ENCODE measurements at regions not wholly inside any gene's neighbourhood (a gene's known extent, or its start where the extent isn't known, plus 50 kb on each side); places are given as distances from the start of the nearest gene placed in this dataset.

DNA sequence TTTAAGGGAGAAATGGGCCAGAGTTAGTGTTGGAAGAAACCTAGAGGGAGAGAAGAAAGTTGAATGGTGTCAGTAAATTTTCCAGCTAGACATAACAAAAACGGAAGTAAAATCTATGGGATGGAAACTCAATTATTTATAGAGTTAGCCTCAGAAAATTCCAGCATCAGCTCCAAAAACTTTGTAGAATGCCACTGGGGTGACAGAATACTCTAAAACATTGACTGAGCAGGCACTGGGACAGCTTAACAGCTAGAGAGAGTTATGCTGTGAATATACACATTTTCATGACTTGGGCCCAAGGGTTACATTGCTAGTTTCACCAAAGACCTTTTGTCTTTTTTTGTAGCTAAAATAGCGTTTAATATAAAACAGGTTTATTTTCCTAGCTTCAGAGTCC lies 226.3 kb downstream of the PHLDA1 start:
- ATAC-seq (ENCODE audit: low read depth) (peak; percentile 48; the same call in 1 of the 2 replicates), DNase-seq (no peak)
- no peak overlapping the region for H3K9ac ChIP-seq (ENCODE audit: low read depth, low read length)
- peak overlapping the region in 1 of 2 experiments; percentile 40; a peak in 1 of 4 replicates for H4K8ac ChIP-seq (ENCODE audit: low read depth in 2 of 2, low read length in 2 of 2)
- no peak overlapping the region for H2AFZ ChIP-seq (replicated peaks; ENCODE audit: low read length, poor library complexity)
- H3K4me3 ChIP-seq (ENCODE audit: insufficient read depth, low read depth, low read length): no peak overlapping the region
- H2BK15ac ChIP-seq (ENCODE audit: low read depth, low read length): no peak overlapping the region
- no peak overlapping the region for H3K18ac ChIP-seq (ENCODE audit: low read depth, low read length)
- no peak for TF ChIP-seq FOS (IDR thresholded peaks at IDR 0.05; ENCODE audit: low read depth, low read length)
- no peak for TF ChIP-seq RCOR1 (IDR thresholded peaks at IDR 0.05; ENCODE audit: insufficient replicate concordance, low read length)
- no peak for TF ChIP-seq CHD1 (IDR thresholded peaks at IDR 0.05; ENCODE audit: low read depth, low read length)
- no peak for TF ChIP-seq RFX5 (IDR thresholded peaks at IDR 0.05; ENCODE audit: low read depth, low read length)
- TF ChIP-seq ELK1 (IDR thresholded peaks at IDR 0.05; ENCODE audit: borderline replicate concordance, low read depth, low read length): no peak
- TF ChIP-seq USF2 (IDR thresholded peaks at IDR 0.05; ENCODE audit: low read depth, low read length): no peak
- no peak for TF ChIP-seq CTCF (conservative IDR thresholded peaks at IDR 0.05; ENCODE audit: low read depth, low read length)
- no peak for TF ChIP-seq BHLHE40 (IDR thresholded peaks at IDR 0.05; ENCODE audit: low read depth, low read length)
- TF ChIP-seq CEBPB (IDR thresholded peaks at IDR 0.05; ENCODE audit: low read depth, low read length): no peak
- no peak for TF ChIP-seq MAZ (IDR thresholded peaks at IDR 0.05; ENCODE audit: borderline replicate concordance, low read depth, low read length)
- TF ChIP-seq NFE2L2 (IDR thresholded peaks at IDR 0.05; ENCODE audit: low read depth, low read length): no peak
- no peak for TF ChIP-seq POLR2A (IDR thresholded peaks at IDR 0.05; ENCODE audit: low read depth, low read length)
- TF ChIP-seq RAD21 (IDR thresholded peaks at IDR 0.05; ENCODE audit: low read length): no peak
- no peak for TF ChIP-seq SMC3 (IDR thresholded peaks at IDR 0.05; ENCODE audit: low read depth, low read length)
- no peak for TF ChIP-seq MXI1 (IDR thresholded peaks at IDR 0.05; ENCODE audit: borderline replicate concordance, low read depth, low read length)
- no peak overlapping the region for H2BK20ac ChIP-seq (ENCODE audit: low read depth, low read length)
- no peak overlapping the region for H2AK5ac ChIP-seq (ENCODE audit: low read depth, low read length)
- H2BK120ac ChIP-seq (ENCODE audit: low read depth, low read length): no peak overlapping the region
- no peaks in the 10 kb centered on the region for H3K79me1 ChIP-seq (ENCODE audit: low read depth in 1 of 2, low read length in 2 of 2)
- BruUV-seq (replicated peaks): no TSS peak
- intact Hi-C loops (cut with micrococcal nuclease): no loop called here
- ChIA-PET POLR2A (ENCODE audit: unreplicated experiment) (interaction anchor here (0.6 kb wide), 1 partner anchor 226 kb away, joined by 3 read pairs; the partner anchor contains the start of gene PHLDA1), CTCF (interaction anchor here (0.6 kb wide), 1 partner anchor 23 kb away, joined by 6 read pairs; no protein-coding TSS in a partner anchor)
- no peaks in the 10 kb centered on the region for H3K27me3 ChIP-seq (ENCODE audit: control insufficient read depth, insufficient read depth, low read length)
- peaks cover 3% of the 10 kb centered on the region; the same call in 1 of the 2 replicates for H3K4me1 ChIP-seq (ENCODE audit: control insufficient read depth, insufficient read depth, low read length)
- H4K91ac ChIP-seq (ENCODE audit: insufficient read depth, low read depth, low read length): no peak overlapping the region
- dilution Hi-C loops (cut with HindIII; ENCODE audit: low sequenced_read_pairs, unreplicated experiment): no loop called here
- no peak overlapping the region for H3K4me2 ChIP-seq (ENCODE audit: low read depth, low read length)
- no peaks in the 10 kb centered on the region for H4K20me1 ChIP-seq (ENCODE audit: insufficient read depth, low read length)
- H2BK5ac ChIP-seq (ENCODE audit: low read depth, low read length, poor library complexity, severe bottlenecking): no peak overlapping the region
- WGBS, 2 experiments (ENCODE audit: extremely low coverage in 2 of 2, insufficient read length in 1 of 2): no CpG with 5 or more reads among the region's 2 CpGs
- H2AK9ac ChIP-seq (replicated peaks; ENCODE audit: low read depth, low read length, poor library complexity): no peak overlapping the region
- H3K9me3 ChIP-seq (ENCODE audit: control insufficient read depth, insufficient read depth, low read length): no peaks in the 10 kb centered on the region; the same call in 1 of the 2 replicates
- H3K14ac ChIP-seq (replicated peaks; ENCODE audit: low read depth, low read length): no peak overlapping the region
- no peak overlapping the region for H4K5ac ChIP-seq (ENCODE audit: low read depth, low read length)
- H3K4ac ChIP-seq (ENCODE audit: low read depth, low read length): no peak overlapping the region
- in situ Hi-C loops (cut with MboI; ENCODE audit: low sequenced_read_pairs): no loop called here
- 0 out of 2 replicates have a peak, but pooled peaks cover 2% of the 10 kb centered on the region for H3K9me1 ChIP-seq (ENCODE audit: insufficient read depth, low read length)
- no peak overlapping the region for H3K23ac ChIP-seq (ENCODE audit: low read depth, low read length)
- H3K27ac ChIP-seq (ENCODE audit: insufficient read depth, low read length): no peak overlapping the region
- no peak overlapping the region for H3K56ac ChIP-seq (ENCODE audit: extremely low read depth, insufficient read depth, low read length)
- H3K36me3 ChIP-seq (ENCODE audit: control insufficient read depth, insufficient read depth, low read length): no peaks in the 10 kb centered on the region
